ENCODE measurements at regions not wholly inside any gene's neighbourhood (a gene's known extent, or its start where the extent isn't known, plus 50 kb on each side); places are given as distances from the start of the nearest gene placed in this dataset.
"Not testable (repeated sequence)": the region's sequence is repeated elsewhere in the genome, so short reads cannot be mapped to it uniquely, and the experiment has no call there.

- no peak for DNase-seq
These were observed 296.6 kb downstream of the ADGRD1 start for GRCh38 chr12:131250028-131250950.

- no peak for DNase-seq
These were observed 297.2 kb downstream of the ADGRD1 start for GRCh38 chr12:131250951-131251315.

GRCh38 chr12:131251336-131252101 lies 297.8 kb downstream of the ADGRD1 start:
- DNase-seq, result no peak

- DNase-seq, result no peak
These were observed 299.8 kb downstream of the ADGRD1 start for GRCh38 chr12:131253376-131254026.

DNA sequence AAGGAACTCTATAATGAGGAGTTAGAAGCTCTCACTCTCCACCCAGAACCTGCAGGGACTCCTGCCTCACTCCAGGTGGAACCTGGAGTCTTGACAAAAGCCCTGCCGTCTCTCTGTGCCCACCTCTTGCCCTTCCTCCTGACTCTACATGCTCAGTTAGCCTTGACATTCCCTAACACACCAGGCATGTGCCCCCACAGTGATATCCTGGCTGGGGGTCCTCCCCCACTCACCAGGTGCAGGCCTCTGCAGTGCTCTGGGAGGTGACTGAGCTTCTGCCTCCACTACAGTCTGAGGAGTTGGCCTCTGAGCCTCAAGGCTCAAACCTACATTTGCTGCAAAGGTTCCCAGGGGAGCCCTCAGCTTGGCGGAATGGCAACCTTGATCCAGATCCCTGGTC lies 300.7 kb downstream of the ADGRD1 start:
- DNase-seq, result no peak

- no peak for DNase-seq
These were observed 304.7 kb downstream of the ADGRD1 start for GRCh38 chr12:131258398-131258797.

- DNase-seq, result no peak
These were observed 306.7 kb downstream of the ADGRD1 start for GRCh38 chr12:131260251-131260905.

GRCh38 chr12:131260954-131261353 lies 307.2 kb downstream of the ADGRD1 start:
- no peak for DNase-seq

GRCh38 chr12:131261906-131262305 lies 308.2 kb downstream of the ADGRD1 start:
- no peak for DNase-seq

DNA sequence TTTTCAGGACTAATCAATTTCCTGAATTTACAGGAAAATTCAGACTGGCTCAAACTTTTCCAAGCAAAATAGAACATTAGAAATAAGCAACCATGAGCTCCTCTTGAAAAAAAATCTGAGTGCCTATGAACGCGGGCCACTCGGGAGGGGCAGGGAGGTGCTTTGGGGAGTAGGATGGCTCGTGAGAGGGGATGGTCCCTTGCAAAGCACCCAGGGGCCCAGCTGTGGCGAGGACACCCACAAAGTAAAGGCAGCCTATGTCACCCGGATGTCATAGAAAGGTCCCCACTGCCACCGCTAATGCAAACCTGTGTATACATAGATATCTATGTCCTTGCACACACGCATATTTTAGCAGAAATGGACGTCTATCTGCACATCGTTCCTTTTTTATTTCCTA lies 309.9 kb downstream of the ADGRD1 start:
- DNase-seq, result no peak

GRCh38 chr12:131264635-131265034 lies 310.9 kb downstream of the ADGRD1 start:
- no peak for DNase-seq

GRCh38 chr12:131266591-131267467 lies 313.1 kb downstream of the ADGRD1 start:
- no peak for DNase-seq

DNA sequence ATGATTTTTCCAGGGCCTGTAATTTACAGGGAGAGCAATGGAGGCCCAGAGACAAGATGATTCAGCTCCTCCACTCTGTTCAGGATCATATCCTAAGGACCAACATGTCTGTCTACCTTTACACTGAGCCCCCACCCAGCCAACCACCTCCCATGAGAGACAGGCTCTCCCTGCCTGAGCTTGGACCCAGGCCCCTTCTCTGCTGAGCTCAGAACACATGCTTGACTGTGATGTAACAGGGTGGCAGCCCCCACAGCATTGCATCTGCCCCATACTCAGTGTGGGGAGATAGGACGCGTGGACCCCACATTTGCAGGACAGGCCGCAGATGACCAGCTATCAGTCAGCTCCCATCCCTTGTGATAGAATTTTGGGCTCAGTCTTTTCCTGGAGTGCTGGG lies 313.9 kb downstream of the ADGRD1 start:
- DNase-seq, result no peak

DNA sequence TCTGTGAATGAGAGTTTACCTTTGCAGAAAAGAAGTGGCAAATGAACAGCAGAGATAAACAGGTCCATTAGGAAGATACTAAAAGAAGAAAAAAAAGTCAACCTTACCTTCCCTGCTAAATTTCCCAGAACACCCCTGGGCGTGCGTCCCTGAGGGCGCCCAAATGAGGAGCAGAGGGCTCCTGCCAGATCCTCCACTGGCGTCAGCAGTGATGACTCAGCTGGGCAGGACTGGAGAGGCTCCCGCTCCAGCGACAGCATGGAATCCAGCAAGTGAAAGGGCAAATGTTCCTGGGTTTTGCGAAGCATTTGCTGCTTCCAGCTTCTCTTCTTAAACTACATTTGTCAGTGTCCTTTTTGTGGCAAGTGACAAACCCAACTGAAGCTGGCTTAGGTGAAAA lies 314.4 kb downstream of the ADGRD1 start:
- not testable (repeated sequence) for DNase-seq

GRCh38 chr12:131268571-131268970 lies 314.9 kb downstream of the ADGRD1 start:
- DNase-seq, result not testable (repeated sequence)

- no peak for DNase-seq
These were observed 315.8 kb downstream of the ADGRD1 start for GRCh38 chr12:131269551-131269950.

- not testable (repeated sequence) for DNase-seq
These were observed 316.3 kb downstream of the ADGRD1 start for GRCh38 chr12:131269977-131270376.

- no peak for DNase-seq
These were observed 318.0 kb downstream of the ADGRD1 start for GRCh38 chr12:131271724-131272123.

DNA sequence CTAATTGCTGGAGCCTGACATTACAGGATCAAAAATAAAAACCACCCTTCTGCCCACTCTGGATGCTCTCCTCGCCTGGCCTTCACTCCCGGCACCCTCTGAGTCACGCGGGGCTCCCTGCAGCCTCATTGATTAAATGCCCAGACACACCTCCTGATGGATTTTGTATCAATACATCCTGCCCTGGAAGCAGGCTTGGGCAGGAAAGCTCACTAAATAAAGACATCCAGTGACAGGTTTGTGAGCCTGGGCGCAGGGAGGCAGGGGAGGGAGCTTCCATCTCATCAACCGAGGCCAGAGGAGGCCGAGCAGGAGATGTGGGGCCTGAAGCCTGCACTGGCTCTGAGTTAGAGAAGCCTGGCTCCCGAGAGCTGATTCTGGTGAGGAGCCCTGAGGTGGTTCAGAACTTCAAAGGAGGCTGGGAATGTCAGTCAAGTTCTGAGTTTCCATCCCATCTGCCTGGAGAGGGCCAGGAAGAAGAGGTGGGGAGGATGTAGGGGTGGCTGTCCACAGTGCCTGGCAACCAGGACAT lies 318.6 kb downstream of the ADGRD1 start:
- DNase-seq, result not testable (repeated sequence)

DNA sequence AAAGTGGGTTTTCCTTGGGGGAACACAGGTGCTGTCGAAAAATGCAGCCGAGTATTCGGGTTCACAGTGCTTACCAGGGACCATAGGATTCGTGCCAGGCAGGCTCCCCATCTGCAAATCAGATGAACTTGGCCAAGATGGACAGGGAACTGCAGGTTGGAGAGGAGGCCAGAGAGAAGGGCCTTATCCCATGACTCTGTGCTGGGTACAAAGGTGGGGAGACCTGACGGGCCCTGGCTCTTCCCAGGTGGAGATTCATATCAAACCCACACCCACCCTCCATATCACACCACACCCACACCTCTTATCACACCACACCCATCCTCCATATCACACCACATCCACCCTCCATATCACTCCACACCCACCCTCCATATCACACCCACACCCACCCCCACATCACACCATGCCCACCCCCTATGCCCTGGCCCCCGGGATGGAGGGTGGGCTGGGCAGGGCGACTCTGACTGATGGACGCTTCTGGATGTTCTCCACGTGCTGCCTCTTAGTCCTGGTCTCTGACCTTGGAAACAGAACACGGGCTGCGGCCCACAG lies 319.7 kb downstream of the ADGRD1 start:
- DNase-seq, result no peak

DNA sequence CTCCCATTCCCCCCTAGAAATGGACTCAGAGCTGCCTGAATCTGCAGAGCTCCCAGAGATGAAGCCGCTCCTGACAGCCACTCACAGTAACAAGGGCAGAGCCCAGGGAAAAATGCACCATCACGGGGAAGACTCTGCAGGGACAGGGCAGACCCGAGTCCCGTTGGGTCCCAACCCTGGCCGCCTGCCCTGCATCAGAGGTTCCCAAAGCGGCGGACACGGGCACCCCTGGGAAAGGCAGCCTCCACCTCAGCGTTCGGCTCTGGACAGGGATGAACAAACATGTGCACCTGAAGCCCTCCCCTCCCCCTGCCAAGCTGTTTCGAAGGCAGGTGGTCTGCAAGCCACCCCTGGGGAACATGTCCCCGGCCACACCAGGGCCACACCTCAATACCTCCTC lies 320.4 kb downstream of the ADGRD1 start:
- no peak for DNase-seq

All from right kidney (tissue), 1 donor.